AG04450 (cell line): ENCODE measurements at regions not wholly inside any gene's neighbourhood (a gene's known extent, or its start where the extent isn't known, plus 50 kb on each side); places are given as distances from the start of the nearest gene placed in this dataset.

Experiments used
- CTCF ChIA-PET: fragments of 300-600, 350-600 bp; formaldehyde crosslinking; extraction: SDS; loops from one replicate; lab custom pipeline; 2022; ENCODE audit warnings: antibody characterized with exemption, inconsistent platforms; lab: Charles Lee
- POLR2A ChIA-PET: fragments of 350-600 bp; formaldehyde crosslinking; extraction: SDS; loops from one replicate; lab custom pipeline; 2021; ENCODE audit warnings: antibody characterized with exemption, inconsistent platforms; lab: Yijun Ruan, JAX
- DNase-seq: peaks from one replicate; pipeline ENCODE4 v3.0.0-alpha.2; 2011; ENCODE audit warnings: low read depth, low spot score
- H3K27ac ChIP-seq: one replicate; pipeline ENCODE4 v1.5.1; 2012; ENCODE audit warnings: low read depth, low read length, control low read depth
- H3K27me3 ChIP-seq: one replicate; pipeline ENCODE4 v1.6.0; 2012; ENCODE audit warnings: low read length; ENCODE audit not compliant: control insufficient read depth, insufficient read depth
- H3K4me3 ChIP-seq: 2 replicates; pipeline ENCODE4 v1.5.1; 2011; ENCODE audit warnings: mild to moderate bottlenecking, low read depth, low read length, control low read depth
- H3K9me3 ChIP-seq: 2 replicates; pipeline ENCODE4 v1.5.1; 2012; ENCODE audit warnings: low read length; ENCODE audit not compliant: control insufficient read depth, insufficient read depth
- TF ChIP-seq, protein P1 (sequence below): IDR thresholded peaks from 2 replicates; pipeline ENCODE4 v1.5.1; 2011; ENCODE audit warnings: low read depth, low read length, control low read depth, inconsistent platforms

DNA sequence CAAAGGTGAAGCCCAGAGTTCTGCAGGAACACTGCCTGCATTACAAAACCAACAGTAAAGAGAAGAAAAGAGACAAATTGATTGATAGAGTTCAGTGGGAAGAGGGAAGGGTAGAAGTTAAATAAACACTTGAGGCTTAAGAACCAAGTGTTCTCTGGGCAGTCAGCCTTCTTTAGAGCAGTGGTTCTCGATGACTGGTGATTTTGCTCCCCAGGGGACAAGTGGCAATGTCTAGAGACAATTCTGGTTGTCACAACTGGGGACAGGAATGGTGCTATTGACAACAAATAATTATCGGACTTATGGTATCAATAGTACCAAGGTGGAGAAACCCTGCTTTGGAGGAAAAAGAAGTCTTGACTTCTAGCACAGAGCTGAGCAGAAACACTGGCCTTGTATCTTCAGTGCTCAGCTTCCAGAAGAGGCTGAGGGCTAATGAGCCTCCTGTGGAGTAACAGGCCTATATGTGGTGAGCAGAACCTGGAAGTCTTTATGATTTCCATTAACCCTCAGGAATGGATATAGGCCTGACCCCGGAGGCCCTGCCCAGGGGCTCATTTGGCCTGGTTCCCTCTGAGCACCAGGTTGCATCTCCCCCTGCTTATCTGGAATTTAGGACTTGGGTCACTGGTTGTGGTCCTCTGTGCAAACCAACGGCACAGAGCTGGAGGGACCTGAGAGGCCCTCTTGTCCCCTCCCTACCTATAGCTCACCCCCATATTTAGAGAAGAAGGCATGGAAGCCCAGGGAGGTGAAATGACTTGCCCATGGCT, 204.6 kb upstream of the PWP1 start:
- Histone ChIP-seq H3K27ac (no peak overlapping the region), H3K4me3 (no peak overlapping the region), H3K27me3 (peaks cover 5% of the 10 kb centered on the region), H3K9me3 (no peaks in the 10 kb centered on the region)
- DNase-seq: no peak
- ChIA-PET POLR2A (no interaction called here), CTCF (interaction anchor here (0.6 to 1.6 kb wide), 2 partner anchors 32 to 350 kb away, joined by 3 to 6 read pairs; no protein-coding TSS in a partner anchor)
- TF ChIP-seq, protein P1, sequence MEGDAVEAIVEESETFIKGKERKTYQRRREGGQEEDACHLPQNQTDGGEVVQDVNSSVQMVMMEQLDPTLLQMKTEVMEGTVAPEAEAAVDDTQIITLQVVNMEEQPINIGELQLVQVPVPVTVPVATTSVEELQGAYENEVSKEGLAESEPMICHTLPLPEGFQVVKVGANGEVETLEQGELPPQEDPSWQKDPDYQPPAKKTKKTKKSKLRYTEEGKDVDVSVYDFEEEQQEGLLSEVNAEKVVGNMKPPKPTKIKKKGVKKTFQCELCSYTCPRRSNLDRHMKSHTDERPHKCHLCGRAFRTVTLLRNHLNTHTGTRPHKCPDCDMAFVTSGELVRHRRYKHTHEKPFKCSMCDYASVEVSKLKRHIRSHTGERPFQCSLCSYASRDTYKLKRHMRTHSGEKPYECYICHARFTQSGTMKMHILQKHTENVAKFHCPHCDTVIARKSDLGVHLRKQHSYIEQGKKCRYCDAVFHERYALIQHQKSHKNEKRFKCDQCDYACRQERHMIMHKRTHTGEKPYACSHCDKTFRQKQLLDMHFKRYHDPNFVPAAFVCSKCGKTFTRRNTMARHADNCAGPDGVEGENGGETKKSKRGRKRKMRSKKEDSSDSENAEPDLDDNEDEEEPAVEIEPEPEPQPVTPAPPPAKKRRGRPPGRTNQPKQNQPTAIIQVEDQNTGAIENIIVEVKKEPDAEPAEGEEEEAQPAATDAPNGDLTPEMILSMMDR: no peak

DNA sequence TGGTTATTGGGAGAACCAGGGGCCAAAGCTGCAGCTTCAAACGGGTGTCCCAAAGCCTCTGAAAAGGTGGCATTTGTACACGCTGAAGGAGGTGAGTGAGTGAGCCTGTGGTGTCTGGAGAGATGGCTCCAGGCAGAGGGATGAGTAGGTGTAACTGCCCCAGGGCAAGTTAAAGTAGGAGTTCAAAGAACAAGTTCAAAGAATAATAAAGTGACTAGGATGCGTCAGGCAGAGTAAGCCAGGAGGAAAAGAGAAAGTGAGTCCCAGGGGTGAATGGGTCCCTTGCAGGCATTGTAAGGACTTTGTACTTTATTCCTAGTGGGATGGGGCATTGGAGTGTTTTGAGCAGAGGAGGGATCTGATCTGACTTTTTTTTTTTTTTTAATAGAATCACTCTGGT, 201.4 kb upstream of the PWP1 start:
- H3K27me3 ChIP-seq: peaks cover 5% of the 10 kb centered on the region
- TF ChIP-seq, protein P1: no peak
- no peaks in the 10 kb centered on the region for H3K9me3 ChIP-seq
- CTCF ChIA-PET: no interaction called here
- DNase-seq: no peak
- POLR2A ChIA-PET: no interaction called here
- H3K4me3 ChIP-seq: no peak overlapping the region
- no peak overlapping the region for H3K27ac ChIP-seq

DNA sequence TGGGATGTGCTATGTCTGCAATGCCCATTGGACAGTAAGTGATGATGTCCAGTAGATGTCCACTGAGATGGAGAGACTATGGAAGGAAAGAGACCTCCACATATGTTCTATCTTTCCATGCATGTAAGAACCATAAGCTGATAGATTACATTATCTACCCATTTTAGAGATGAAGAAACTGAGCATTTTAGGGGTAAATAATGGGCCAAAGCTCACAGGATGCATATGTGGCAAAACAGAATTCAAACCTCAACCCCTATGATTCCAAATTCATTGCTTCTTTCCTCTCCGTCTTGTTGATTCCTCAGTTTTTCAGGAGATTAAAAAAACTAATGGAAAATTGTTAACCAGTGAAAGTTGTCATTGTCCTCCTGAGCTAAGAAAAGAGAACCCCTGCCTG, 200.7 kb upstream of the PWP1 start:
- POLR2A ChIA-PET: no interaction called here

DNA sequence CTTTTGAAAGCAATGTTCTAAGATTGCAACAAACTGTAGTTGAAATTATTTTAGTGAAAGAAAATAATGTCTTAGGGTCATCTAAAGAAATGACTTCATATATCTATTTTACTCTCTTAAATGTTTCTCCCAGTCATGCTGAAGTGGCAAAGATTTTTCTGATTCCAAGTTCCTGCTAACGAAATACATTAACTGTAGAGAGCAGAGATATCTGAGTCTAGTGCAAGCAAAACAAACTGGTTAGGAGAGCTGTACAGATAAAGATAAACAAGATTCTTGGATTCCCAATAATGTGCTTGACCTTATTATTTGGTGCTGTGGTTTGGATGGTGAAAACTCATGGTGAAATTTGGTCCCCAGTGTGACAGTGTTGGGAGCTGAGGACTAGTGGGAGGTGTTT, 199.9 kb upstream of the PWP1 start:
- DNase-seq: no peak
- peaks cover 5% of the 10 kb centered on the region for H3K27me3 ChIP-seq
- H3K4me3 ChIP-seq: no peak overlapping the region
- no peak overlapping the region for H3K27ac ChIP-seq
- TF ChIP-seq, protein P1: no peak
- no peaks in the 10 kb centered on the region for H3K9me3 ChIP-seq
- ChIA-PET POLR2A (interaction anchor here (1.0 kb wide), 1 partner anchor 74 kb away, joined by 4 read pairs; no protein-coding TSS in a partner anchor), CTCF (interaction anchor here (1.1 kb wide), 1 partner anchor 84 kb away, joined by 3 read pairs; no protein-coding TSS in a partner anchor)

More for the DNA sequence above, 200.7 kb upstream of the PWP1 start:
- H3K27ac ChIP-seq: no peak overlapping the region
- H3K9me3 ChIP-seq: no peaks in the 10 kb centered on the region
- no peak overlapping the region for H3K4me3 ChIP-seq
- TF ChIP-seq, protein P1: no peak
- DNase-seq: no peak
- peaks cover 5% of the 10 kb centered on the region for H3K27me3 ChIP-seq
- CTCF ChIA-PET: no interaction called here
